ENCODE measurements at regions not wholly inside any gene's neighbourhood (a gene's known extent, or its start where the extent isn't known, plus 50 kb on each side); places are given as distances from the start of the nearest gene placed in this dataset.
"Not testable (repeated sequence)": the region's sequence is repeated elsewhere in the genome, so short reads cannot be mapped to it uniquely, and the experiment has no call there.

DNA sequence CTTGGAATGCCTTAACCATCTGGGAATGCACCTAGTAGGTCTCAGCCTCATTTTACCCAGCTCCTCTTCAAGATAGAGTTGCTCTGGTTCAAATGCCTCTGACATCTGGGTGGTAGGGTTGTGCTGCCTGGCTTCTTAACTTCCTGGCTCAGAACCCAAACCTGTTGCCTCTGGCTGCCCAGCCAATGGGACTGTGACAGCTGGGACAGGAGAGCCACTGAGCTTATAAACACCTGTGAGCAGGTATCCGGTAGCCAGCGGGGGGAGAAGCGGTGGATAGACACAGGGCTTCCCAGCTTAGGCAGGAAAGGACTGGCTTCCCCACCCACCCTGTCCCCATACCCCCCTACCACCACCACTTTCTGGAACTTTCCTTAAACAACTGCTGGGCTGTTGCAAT, 115.8 kb upstream of the CARD11 start:
- no peak for FAIRE-seq
- DNase-seq (ENCODE audit: insufficient read length, low spot score): no peak

DNA sequence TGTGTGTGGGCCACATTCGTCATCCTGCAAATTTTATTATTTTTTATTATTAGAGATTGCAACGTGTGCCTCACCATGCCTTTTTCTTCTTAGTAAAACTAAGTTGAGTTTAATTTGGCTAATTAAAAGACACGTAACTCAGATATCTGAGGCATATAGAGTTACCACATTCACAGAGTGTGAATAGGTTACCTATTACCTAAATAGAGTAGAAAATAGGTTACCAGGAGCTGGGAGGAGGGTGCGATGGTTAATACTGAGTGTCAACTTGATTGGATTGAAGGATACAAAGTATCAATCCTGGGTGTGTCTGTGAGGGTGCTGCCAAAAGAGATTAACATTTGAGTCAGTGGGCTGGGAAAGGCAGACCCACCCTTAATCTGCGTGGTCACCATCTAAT, 116.3 kb upstream of the CARD11 start:
- not testable (repeated sequence) for FAIRE-seq

DNA sequence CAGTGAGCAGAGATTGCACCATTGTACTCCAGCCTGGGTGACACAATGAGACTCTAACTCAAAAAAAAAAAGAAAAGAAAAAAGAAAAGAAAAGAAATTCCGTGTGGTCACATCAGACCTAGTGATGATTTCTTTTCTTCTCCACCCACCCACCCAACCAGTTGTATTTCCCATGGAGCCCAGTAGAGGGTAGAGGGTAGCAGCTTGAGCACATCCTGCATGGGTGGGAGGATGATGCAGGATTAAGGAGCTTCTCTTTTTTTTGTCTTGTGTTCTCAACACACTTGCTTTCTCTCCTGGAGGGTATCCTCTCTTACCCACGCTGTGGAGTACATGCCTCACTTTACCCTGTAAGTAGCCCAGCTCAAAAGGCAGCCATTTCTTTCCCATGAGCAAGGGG, 118.6 kb upstream of the CARD11 start:
- FAIRE-seq (no peak), DNase-seq (ENCODE audit: insufficient read length, low spot score) (no peak)

More for the DNA sequence above, 116.3 kb upstream of the CARD11 start:
- DNase-seq (ENCODE audit: insufficient read length, low spot score): not testable (repeated sequence)

DNA sequence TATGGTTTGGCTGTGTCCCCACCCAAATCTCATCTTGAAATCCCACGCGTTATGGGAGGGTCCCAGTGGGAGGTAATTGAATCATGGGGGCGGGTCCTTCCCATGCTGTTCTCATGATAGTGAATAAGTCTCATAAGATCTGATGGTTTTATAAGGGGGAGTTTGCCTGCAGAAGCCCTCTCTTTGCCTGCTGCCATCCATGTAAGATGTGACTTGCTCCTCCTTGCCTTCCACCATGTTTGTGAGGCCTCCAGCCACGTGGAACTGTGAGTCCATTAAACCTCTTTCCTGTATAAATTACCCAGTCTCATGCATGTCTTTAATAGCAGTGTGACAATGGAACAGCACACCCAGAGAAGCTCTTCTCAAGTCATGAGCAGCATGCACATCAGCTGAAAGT, 119.1 kb upstream of the CARD11 start:
- not testable (repeated sequence) for FAIRE-seq

DNA sequence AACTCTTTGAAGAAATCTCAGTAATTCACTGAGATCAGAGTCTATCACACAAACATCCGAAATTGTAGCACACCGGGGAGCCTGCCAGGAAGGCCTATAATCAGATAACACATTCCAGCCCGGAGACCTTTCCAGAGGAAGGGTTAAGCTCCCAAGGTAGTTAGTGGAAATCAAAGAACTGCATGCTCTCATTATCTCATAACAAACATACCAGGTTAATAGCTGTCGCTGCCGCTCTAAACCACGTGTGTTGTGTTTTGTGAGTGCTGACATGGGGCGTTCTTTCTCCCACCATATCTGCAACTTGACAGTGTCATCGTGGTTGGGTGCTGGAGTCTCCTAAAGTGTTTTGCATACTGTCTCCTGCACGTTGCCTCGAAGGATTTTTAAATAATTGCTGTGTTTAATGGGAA, 120.7 kb upstream of the CARD11 start:
- DNase-seq (ENCODE audit: insufficient read length, low spot score) (no peak), FAIRE-seq (no peak)

More for the DNA sequence above, 119.1 kb upstream of the CARD11 start:
- DNase-seq (ENCODE audit: insufficient read length, low spot score): not testable (repeated sequence)

DNA sequence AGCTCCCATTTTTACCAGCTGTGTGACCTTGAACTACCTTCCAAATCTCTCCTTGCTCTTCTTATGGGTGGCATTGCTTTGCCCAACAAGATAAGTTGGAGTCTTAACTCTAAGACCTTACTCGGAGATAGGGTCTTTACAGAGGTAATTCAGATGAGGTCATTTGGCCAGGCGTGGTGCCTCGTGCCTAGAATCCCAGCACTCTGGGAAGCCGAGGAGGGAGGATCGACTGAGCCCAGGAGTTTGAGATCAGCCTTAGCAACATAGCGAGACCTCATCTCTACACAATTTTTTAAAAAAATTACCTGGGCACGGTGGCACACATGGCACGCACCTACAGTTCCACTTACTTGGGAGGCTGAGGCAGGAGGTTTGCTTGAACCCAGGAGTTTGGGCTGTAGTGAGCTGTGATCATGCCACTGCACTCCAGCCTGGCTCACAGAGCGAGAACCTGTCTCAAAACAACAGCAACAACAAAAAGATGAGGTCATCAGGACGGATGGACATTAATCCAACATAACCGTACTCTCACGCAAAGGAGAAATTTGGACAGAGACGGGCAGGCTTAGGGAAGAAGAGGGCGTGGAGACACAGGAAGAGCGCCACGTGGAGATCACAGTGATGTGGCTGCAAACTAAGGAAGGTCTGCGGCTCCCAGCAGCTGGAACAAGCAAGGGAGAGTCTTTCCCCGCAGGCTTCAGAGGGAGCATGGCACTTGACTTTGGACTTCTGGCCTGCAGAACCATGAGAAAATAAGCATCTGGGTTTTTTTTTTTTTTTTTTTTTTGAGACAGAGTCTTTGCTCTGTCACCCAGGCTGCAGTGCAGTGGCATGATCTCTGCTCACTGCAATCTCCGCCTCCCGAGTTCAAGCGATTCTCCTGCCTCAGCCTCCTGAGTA, 122.3 kb upstream of the CARD11 start:
- DNase-seq (ENCODE audit: insufficient read length, low spot score) (no peak), FAIRE-seq (no peak)

DNA sequence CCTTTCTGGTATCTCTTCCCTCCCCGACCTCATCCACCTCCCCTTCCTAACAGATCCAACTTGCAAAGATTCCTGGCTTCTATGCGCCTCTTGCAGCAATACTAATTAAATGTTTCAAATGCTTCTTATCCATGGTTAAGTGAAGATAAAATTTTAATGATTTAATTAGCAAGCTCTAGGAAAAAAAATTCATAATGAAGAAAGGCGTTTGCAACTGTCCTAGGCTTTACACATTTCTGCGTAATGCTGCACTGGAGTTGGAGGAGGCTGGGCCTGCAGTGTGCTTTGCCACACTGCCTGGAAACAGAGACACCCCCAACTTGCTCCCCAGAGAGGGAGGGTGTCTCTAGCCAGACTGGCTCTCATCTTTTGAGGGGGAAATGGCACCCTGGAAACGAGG, 123.9 kb upstream of the CARD11 start:
- FAIRE-seq: no peak

DNA sequence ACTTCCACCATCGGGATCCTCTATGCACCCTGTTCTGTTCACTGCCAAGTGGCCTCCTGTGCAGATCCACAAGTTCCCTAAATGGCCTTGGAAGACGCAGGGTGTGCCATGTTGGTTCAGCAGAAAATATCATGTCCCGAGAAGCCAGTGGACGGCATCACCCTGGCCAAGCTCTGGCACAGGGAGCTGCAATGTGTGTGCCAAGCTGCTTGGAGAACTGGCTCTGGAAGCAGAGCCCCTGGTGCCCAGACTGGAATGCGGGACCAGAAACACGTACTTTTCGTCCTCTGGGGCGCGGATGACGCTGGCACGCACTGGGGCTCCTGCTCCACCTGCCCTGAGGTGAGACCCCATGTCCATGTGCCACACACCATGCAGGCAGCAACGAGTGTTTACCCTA, 124.7 kb upstream of the CARD11 start:
- DNase-seq (ENCODE audit: insufficient read length, low spot score): no peak
- no peak for FAIRE-seq

More for the DNA sequence above, 123.9 kb upstream of the CARD11 start:
- no peak for DNase-seq (ENCODE audit: insufficient read length, low spot score)

DNA sequence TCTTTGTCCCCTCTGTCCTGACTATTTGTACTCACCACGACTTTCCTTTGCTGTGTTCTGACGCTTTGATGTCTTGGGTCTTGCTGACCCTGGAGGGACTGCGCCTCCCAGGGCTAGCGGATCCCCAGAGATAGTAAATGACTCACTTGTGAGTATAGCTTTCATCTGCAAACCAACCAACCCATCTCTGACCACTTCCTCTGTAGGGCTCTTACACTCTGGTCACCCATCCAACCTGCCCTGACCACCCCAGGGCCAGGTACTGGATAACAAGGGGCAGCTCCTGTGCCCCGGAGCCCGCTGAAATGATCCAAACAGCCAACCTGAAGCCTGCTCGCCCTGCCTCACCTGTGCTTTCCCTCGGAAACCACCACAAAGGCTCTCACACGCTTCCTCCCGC, 125.2 kb upstream of the CARD11 start:
- FAIRE-seq (no peak), DNase-seq (ENCODE audit: insufficient read length, low spot score) (no peak)

DNA sequence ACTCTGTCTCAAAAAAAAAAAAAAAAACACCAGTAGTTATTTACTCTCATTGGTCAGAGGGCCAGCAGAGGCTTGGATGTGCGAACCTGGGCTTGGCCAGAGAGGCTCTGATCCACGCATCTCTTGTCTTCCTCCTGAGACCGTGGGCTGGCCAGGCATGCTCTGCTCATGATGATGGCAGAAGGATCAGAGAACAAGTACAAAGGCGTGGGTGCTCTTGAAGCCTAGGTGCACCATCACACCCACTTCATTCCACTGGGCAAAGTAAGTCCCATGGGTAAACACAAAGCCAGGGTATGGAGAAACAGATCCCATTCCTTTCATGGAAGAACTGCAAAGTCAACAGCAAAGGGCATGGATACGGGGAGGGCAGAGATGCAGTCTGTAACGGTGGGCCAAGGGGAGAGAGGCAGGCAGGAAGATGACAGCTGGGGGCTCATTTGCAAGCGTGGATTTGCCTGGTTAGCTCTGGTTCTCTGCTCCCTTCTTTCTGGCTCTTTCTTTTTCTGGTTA, 128.2 kb upstream of the SDK1 start:
- DNase-seq (ENCODE audit: insufficient read length, low spot score): no peak
- no peak for FAIRE-seq

DNA sequence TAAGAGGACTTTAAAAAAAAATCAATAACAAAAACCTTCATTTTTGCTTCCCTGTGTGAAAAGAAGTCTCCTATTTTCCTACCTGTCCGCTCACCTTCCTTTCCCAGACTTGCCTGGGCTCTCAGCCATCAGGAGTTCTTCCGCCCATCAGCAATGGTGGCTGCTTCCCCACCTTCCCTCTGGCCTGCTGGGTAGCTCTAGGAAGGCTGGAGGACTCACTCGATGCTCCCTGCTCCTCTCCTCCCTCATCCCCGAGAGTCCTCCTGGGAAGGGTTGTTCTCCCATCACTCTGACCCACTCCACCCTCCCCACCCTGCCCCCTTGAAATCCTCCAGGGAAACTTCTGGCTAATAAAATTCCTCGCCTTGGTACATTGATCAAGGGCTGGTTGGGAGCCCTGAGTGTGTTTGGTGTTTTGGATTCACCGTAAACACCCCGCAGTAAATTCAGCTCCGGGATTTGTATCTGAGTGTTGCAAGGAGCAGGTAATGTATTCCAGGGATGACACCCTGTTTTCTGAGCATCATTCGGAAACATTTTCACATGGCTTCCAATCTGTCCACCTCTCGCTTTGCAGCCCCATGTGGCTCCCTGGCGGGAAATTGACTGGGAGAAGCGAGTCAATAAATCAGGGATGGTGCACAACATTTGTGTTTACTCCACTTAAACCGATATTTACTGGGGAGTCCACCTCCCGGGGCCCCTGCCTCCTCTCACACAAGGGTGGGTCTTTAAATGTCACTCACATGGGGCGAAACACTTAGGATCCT, 126.4 kb upstream of the SDK1 start:
- FAIRE-seq: no peak

DNA sequence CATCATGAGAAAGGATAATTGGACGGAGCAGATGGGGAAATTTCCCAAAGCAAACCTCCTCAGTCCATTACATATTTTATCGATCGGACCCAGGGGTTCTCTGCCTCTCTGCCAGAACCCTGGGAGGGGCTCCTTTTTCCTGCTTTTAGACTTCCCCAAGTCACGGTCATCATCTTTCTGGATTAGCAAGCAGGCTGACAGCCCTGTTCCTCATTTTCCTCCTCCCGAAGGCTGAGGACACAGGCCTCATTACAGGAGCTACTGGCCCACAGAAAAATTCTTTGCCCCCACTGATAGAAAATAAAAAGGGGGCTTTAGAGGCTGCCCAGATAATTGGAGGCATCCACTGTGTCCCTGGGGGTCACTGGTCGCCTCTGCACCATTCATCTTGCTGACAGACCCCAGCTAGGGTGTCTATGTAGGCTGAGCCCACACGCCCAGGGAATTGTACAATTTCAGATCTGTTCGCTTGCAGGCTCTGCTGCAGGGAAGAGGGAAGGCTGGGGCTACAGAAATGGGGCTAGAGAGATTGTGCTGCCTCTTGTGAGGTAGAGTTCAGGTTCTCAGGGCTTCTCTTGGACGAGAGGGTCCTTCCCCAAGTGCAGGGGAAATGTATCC, 125.7 kb upstream of the SDK1 start:
- DNase-seq (ENCODE audit: insufficient read length, low spot score) (no peak), FAIRE-seq (no peak)

More for the DNA sequence above, 126.4 kb upstream of the SDK1 start:
- no peak for DNase-seq (ENCODE audit: insufficient read length, low spot score)

DNA sequence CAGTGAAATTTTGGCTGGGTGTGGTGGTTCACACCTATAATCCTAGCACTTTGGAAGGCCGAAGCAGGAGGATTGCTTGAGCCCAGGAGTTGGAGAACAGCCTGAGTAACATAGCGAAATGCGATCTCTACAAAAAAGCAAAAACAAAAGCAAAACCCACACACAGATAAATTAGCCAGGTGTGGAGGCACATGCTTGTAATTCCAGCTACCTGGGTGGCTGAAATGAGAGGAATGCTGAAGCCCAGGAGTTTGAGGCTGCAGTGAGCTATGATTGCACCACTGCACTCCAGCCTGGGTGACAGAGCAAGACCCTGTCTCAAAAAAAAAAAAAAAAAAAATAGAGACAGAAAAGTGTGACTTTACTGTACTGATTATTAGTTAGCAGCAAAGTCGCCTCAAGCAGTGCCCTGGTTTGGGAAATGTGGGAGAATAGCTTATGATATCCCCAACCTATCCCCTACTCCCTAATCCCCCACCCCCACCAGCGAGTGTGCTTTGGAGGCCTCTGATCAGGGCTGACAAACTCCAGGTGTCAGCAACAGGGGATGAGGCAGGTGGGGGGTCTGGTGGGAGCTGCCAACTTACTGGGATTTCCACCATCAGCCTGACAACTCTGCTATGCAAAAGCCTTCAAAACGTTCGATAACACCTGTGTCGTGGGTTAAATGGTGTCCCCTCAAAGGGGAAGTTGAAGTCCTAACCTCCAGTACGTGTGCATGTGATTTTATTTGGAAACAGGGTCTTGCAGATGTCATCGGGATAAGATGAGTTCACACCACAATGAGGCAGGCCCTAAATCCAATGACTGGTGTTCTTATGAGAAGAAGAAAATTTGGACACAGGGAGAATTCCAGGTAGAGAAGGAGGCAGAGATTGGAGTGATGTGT, 124.7 kb upstream of the SDK1 start:
- FAIRE-seq (no peak), DNase-seq (ENCODE audit: insufficient read length, low spot score) (no peak)

DNA sequence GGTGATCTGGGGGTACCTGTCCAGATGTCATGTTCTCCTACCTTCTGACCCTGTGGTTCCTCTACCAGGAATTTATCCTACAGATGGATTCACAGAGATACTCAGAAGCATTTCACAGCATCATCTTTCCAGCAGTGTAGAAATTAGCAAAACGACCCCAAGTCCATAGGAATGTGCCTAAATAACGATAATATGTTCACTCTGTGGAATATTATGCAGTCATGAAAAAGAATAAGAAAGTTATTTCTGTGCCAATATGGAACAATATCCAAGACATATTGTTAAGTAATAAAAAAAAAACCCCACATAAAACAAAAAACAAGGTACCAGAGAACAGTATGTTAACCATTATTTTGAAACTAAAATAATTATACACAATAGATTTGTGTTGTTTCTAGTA, 123.8 kb upstream of the SDK1 start:
- DNase-seq (ENCODE audit: insufficient read length, low spot score): no peak
- no peak for FAIRE-seq

DNA sequence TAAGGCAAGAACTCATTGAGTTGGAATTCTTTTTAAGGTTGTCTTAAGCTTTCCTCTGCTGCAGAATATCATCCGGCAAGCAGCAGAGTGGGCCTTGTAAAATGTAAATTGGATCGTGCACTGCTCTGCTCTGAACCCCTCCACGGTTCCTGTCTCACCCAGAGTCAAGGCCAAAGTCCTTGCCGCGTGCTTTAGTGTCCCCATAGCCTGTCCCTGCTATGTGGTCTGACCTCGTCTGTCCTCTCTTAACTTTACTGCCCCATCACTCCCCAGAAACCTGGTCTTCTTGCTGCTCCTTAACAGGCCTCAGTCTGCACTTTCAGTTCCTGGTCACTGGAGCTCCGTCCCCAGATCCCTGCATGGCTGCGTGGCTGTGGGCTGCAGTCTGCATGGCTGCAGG, 121.6 kb upstream of the SDK1 start:
- DNase-seq (ENCODE audit: insufficient read length, low spot score) (no peak), FAIRE-seq (no peak)

DNA sequence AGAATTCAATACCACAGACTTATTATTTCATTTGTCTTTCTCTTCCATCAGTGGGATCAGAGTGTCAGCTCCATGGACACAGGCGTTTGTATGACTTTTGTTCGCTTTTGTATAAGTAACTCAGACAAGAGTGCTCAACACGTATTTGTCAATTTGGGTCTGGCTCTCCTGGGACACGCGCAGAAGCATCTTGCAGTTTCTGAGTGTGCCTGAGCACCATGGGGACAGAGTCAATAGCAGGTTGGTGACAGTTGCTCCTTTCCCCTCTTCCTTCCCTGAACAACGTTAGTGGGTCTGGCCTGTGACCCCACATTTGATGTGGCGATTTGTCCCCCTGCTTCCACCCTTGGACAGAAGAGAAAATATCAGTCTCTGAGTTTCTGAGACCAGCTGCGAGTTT, 120.4 kb upstream of the SDK1 start:
- FAIRE-seq: no peak
- DNase-seq (ENCODE audit: insufficient read length, low spot score): no peak

DNA sequence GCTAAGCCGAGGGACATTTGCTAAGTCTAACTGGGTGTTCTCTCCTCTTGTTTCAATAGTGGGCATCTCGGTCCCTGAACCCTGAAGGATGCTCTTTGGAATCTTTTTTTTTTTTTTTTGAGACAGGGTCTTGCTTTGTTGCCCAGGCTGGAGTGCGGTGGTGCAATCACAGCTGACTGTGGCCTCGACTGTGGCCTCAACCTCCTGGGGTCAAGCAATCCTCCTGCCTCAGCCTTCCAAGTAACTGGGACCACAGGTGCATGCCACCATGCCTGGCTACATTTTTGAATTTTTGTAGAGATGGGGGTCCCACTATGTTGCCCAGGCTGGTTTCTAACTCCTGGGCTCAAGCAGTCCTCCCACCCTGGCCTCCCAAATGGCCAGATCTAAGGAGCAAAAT, 119.0 kb upstream of the SDK1 start:
- FAIRE-seq; DNase-seq (ENCODE audit: insufficient read length, low spot score): not testable (repeated sequence)

DNA sequence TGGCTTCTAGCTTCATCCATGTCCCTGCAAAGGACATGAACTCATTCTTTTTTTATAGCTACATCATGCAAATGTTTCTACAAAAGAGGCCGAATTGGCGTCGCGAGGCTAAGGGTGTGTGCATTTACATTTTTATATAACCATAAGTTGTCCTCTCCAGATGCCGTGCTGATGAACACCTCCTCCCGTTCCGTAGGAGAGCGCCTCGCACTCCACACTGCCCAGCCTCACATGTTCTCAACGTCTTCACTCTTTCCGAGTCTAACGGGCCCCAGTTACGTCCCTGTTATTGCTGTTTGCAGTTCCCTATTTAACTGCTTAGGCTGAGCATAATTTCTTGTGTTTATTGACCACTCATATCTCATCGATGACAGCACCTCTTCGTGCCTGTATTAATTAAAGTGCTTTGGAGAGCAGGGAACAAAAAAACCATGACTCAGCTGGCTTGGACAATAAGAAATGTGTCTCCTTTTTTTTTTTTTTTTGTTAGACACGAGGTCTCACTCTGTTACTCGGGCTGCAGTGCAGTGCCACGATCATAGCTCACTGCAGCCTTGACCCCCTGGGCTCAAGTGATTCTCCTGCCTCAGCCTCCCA, 113.5 kb upstream of the SDK1 start:
- no peak for FAIRE-seq
- DNase-seq (ENCODE audit: insufficient read length, low spot score): no peak

DNA sequence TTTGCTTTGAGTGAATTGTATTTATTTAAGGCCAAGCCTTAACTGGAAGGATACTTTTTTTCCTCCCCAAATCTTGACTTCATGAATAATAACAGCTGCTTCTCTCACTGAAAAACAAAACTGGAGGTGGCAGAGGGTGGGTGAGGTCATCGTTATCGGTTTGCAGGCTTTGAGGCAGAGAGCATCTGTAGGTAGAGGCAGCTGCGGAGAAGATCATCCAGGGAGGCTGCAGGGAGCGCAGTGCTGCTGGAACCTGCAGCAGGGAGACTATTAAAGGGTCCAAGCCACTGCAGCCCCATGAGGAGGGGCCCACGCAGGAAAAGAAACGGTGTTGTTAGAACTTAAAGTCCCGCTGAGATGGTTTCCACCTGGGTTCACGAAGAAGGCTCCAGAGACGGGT, 112.1 kb upstream of the SDK1 start:
- no peak for DNase-seq (ENCODE audit: insufficient read length, low spot score)
- FAIRE-seq: no peak

DNA sequence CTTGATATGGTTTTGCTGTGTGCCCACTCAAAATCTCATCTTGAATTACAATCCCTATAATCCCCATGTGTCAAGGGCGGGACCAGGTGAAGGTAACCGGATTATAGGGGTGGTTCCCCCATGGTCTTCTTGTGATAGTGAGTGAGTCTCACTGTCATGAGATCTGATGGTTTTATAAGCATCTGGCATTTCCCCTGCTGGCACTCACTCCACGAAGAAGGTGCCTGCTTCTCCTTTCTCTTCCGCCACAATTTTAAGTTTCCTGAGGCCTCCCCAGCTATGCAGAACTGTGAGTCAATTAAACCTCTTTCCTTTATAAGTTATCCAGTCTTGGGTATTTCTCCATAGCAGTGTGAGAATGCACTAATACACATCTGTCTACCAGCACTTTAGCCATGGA, 109.5 kb upstream of the SDK1 start:
- no peak for FAIRE-seq

More for the DNA sequence above, 109.5 kb upstream of the SDK1 start:
- no peak for DNase-seq (ENCODE audit: insufficient read length, low spot score)
